Small intestine (tissue), 7 donors: ENCODE measurements at regions not wholly inside any gene's neighbourhood (a gene's known extent, or its start where the extent isn't known, plus 50 kb on each side); places are given as distances from the start of the nearest gene placed in this dataset.

ENCODE experiments used
- DNase-seq, 2 donors: peaks; one replicate each; pipeline versions ENCODE4 v3.0.0 to v3.0.0-alpha.2; 2013
- FAIRE-seq: peaks from 2 replicates; lab custom pipeline; 2012; peaks lifted over from hg19 to GRCh38; lab: Jason Lieb, UNC
- H3K27ac ChIP-seq, 3 donors: one replicate each; pipeline ENCODE4 v1.5.1; 2013; ENCODE audit warnings: low read length in 2 of 3, mild to moderate bottlenecking in 2 of 3, control low read depth in 1 of 3, inconsistent platforms in 1 of 3, low read depth in 1 of 3, moderate library complexity in 1 of 3
- H3K27me3 ChIP-seq, 3 donors: one replicate each; pipeline ENCODE4 v1.6.1; 2013; ENCODE audit warnings: low read length in 3 of 3, inconsistent platforms in 1 of 3; ENCODE audit not compliant: control insufficient read depth in 3 of 3, insufficient read depth in 3 of 3
- H3K36me3 ChIP-seq, 3 donors: one replicate each; pipeline ENCODE4 v1.6.1; 2013; ENCODE audit warnings: low read length in 3 of 3, inconsistent platforms in 1 of 3, low read depth in 1 of 3, mild to moderate bottlenecking in 1 of 3, moderate library complexity in 1 of 3; ENCODE audit not compliant: control insufficient read depth in 3 of 3, insufficient read depth in 2 of 3
- H3K4me1 ChIP-seq, 3 donors: one replicate each; pipeline ENCODE4 v1.6.1; 2013; ENCODE audit warnings: low read length in 2 of 3, inconsistent platforms in 1 of 3, low read depth in 1 of 3, mild to moderate bottlenecking in 1 of 3, moderate library complexity in 1 of 3; ENCODE audit not compliant: control insufficient read depth in 3 of 3, insufficient read depth in 2 of 3
- H3K4me3 ChIP-seq, 3 donors: one replicate each; pipeline ENCODE4 v1.5.1; 2013; ENCODE audit warnings: low read length in 3 of 3, control low read depth in 1 of 3, inconsistent platforms in 1 of 3, low read depth in 1 of 3, mild to moderate bottlenecking in 1 of 3, moderate library complexity in 1 of 3
- H3K9me3 ChIP-seq, 2 donors: one replicate each; pipeline ENCODE4 v1.6.1; 2013; ENCODE audit warnings: low read depth in 1 of 2, low read length in 1 of 2; ENCODE audit not compliant: control insufficient read depth in 2 of 2, insufficient read depth in 1 of 2
- WGBS, 3 donors: extraction: QIAGEN DNeasy Blood & Tissue Kit; methylation state at CpG; one replicate each; pipeline ENCODE4 v1.1.7; 2013; 5-methylcytosine and 5-hydroxymethylcytosine counted together
- donor health status: healthy with polysubstance abuse.
- donor health status: control.
- donor health status: control.
- donor health status: Bipolar disorder and iron deficiency.
- donor health status: healthy.

GRCh38 chr4:165711436-165711835 lies 161.6 kb upstream of the TLL1 start:
- no peaks in the 10 kb centered on the region for H3K9me3 ChIP-seq
- no peak overlapping the region for H3K4me3 ChIP-seq
- no peaks in the 10 kb centered on the region for H3K27me3 ChIP-seq
- no peaks in the 10 kb centered on the region for H3K36me3 ChIP-seq
- FAIRE-seq: no peak
- no peak overlapping the region for H3K27ac ChIP-seq
- peaks cover 0 to 13% (median 0%) of the 10 kb centered on the region in 3 donors for H3K4me1 ChIP-seq
- DNase-seq: no peak
- 70 to 86% (median 83%) methylated on average over 4 of the region's 4 CpGs for WGBS, 3 donors

GRCh38 chr4:165711912-165712311 lies 161.1 kb upstream of the TLL1 start:
- DNase-seq (no peak), FAIRE-seq (no peak)
- Histone ChIP-seq H3K27me3 (no peaks in the 10 kb centered on the region), H3K4me1 (peaks cover 0 to 13% (median 0%) of the 10 kb centered on the region in 3 donors), H3K27ac (no peak overlapping the region), H3K4me3 (no peak overlapping the region), H3K36me3 (no peaks in the 10 kb centered on the region), H3K9me3 (no peaks in the 10 kb centered on the region)
- WGBS, 3 donors: 78 to 85% (median 82%) methylated on average over 2 of the region's 2 CpGs

GRCh38 chr4:165714650-165715049 lies 158.4 kb upstream of the TLL1 start:
- DNase-seq (no peak), FAIRE-seq (no peak)
- 90 to 94% (median 94%) methylated on average over 14 of the region's 14 CpGs for WGBS, 3 donors
- no peaks in the 10 kb centered on the region for H3K36me3 ChIP-seq
- no peaks in the 10 kb centered on the region for H3K9me3 ChIP-seq
- H3K4me1 ChIP-seq: peaks cover 0 to 9% (median 0%) of the 10 kb centered on the region in 3 donors
- H3K27ac ChIP-seq: no peak overlapping the region
- H3K4me3 ChIP-seq: no peak overlapping the region
- H3K27me3 ChIP-seq: no peaks in the 10 kb centered on the region

GRCh38 chr4:165715211-165715610 lies 157.8 kb upstream of the TLL1 start:
- no peak for FAIRE-seq
- WGBS, 3 donors: 85 to 95% (median 91%) methylated on average over 1 of the region's 1 CpG

GRCh38 chr4:165715989-165716388 lies 157.0 kb upstream of the TLL1 start:
- peaks cover 0 to under 1% (median 0%) of the 10 kb centered on the region in 3 donors for H3K4me1 ChIP-seq
- no peak overlapping the region for H3K27ac ChIP-seq
- FAIRE-seq (no peak), DNase-seq (no peak)
- H3K27me3 ChIP-seq: no peaks in the 10 kb centered on the region
- no peak overlapping the region for H3K4me3 ChIP-seq
- no peaks in the 10 kb centered on the region for H3K36me3 ChIP-seq
- H3K9me3 ChIP-seq: no peaks in the 10 kb centered on the region
- WGBS, 3 donors: 70 to 94% (median 87%) methylated on average over 1 of the region's 1 CpG

More at GRCh38 chr4:165715211-165715610, 157.8 kb upstream of the TLL1 start:
- H3K36me3 ChIP-seq: no peaks in the 10 kb centered on the region
- no peak overlapping the region for H3K4me3 ChIP-seq
- H3K27ac ChIP-seq: no peak overlapping the region
- no peaks in the 10 kb centered on the region for H3K9me3 ChIP-seq
- H3K27me3 ChIP-seq: no peaks in the 10 kb centered on the region
- DNase-seq: no peak
- H3K4me1 ChIP-seq: peaks cover 0 to 4% (median 0%) of the 10 kb centered on the region in 3 donors

GRCh38 chr4:165716472-165716871 lies 156.6 kb upstream of the TLL1 start:
- H3K36me3 ChIP-seq: no peaks in the 10 kb centered on the region
- H3K27ac ChIP-seq: no peak overlapping the region
- no peaks in the 10 kb centered on the region for H3K9me3 ChIP-seq
- no peaks in the 10 kb centered on the region for H3K27me3 ChIP-seq
- no peaks in the 10 kb centered on the region for H3K4me1 ChIP-seq
- DNase-seq: no peak
- no peak overlapping the region for H3K4me3 ChIP-seq
- no peak for FAIRE-seq

GRCh38 chr4:165718660-165719059 lies 154.4 kb upstream of the TLL1 start:
- H3K9me3 ChIP-seq: no peaks in the 10 kb centered on the region
- no peaks in the 10 kb centered on the region for H3K27me3 ChIP-seq
- H3K4me3 ChIP-seq: no peak overlapping the region
- 79 to 90% (median 88%) methylated on average over 8 of the region's 8 CpGs for WGBS, 3 donors
- FAIRE-seq (no peak), DNase-seq (no peak)
- no peaks in the 10 kb centered on the region for H3K4me1 ChIP-seq
- H3K27ac ChIP-seq: no peak overlapping the region
- no peaks in the 10 kb centered on the region for H3K36me3 ChIP-seq

- no peak overlapping the region for H3K27ac ChIP-seq
- DNase-seq: no peak
- 87 to 91% (median 88%) methylated on average over 2 of the region's 2 CpGs for WGBS, 3 donors
- H3K36me3 ChIP-seq: no peaks in the 10 kb centered on the region
- H3K4me3 ChIP-seq: no peak overlapping the region
- FAIRE-seq: no peak
- H3K9me3 ChIP-seq: no peaks in the 10 kb centered on the region
- H3K4me1 ChIP-seq: no peaks in the 10 kb centered on the region
- H3K27me3 ChIP-seq: no peaks in the 10 kb centered on the region
These were observed 152.5 kb upstream of the TLL1 start for GRCh38 chr4:165720411-165721082.

GRCh38 chr4:165721815-165722214 lies 151.2 kb upstream of the TLL1 start:
- no peaks in the 10 kb centered on the region for H3K27me3 ChIP-seq
- H3K36me3 ChIP-seq: no peaks in the 10 kb centered on the region
- H3K27ac ChIP-seq: no peak overlapping the region
- no peak for FAIRE-seq
- no peaks in the 10 kb centered on the region for H3K4me1 ChIP-seq
- no peak overlapping the region for H3K4me3 ChIP-seq
- DNase-seq: no peak
- WGBS, 3 donors: 69 to 85% (median 85%) methylated on average over 4 of the region's 4 CpGs
- H3K9me3 ChIP-seq: no peaks in the 10 kb centered on the region
